SK-N-SH (cell line): ENCODE measurements at regions not wholly inside any gene's neighbourhood (a gene's known extent, or its start where the extent isn't known, plus 50 kb on each side); places are given as distances from the start of the nearest gene placed in this dataset.

ENCODE experiments used
- CTCF ChIP-seq: fragments of 200-600 bp; sonication (generic); IDR thresholded peaks from 2 replicates; pipeline ENCODE4 v1.6.1; 2017; ENCODE audit warnings: antibody characterized with exemption, mild to moderate bottlenecking, moderate library complexity
- GATA2 ChIP-seq: sonication (generic); formaldehyde crosslinking; IDR thresholded peaks from 2 replicates; pipeline ENCODE4 v1.5.0; 2020; ENCODE audit warnings: mild to moderate bottlenecking, missing genetic modification reagents
- JUND ChIP-seq: IDR thresholded peaks from 2 replicates; pipeline ENCODE4 v1.4.0; 2012
- RAD21 ChIP-seq: IDR thresholded peaks from 2 replicates; pipeline ENCODE4 v1.6.1; 2012; ENCODE audit warnings: mild to moderate bottlenecking, low read length
- RXRA ChIP-seq: IDR thresholded peaks from 2 replicates; pipeline ENCODE4 v1.4.0; 2012; ENCODE audit warnings: low read depth, mild to moderate bottlenecking, borderline replicate concordance
- USF2 ChIP-seq: fragments of 150-350 bp; IDR thresholded peaks from 2 replicates; pipeline ENCODE4 v1.6.1; 2017; ENCODE audit warnings: antibody characterized with exemption, low read length, low read depth, borderline replicate concordance

GRCh38 chr10:123581656-123582055 is 84.5 kb upstream of the GPR26 start:
- TF ChIP-seq RAD21: no peak
- no peak for TF ChIP-seq CTCF
- TF ChIP-seq RXRA: no peak
- TF ChIP-seq USF2: no peak
- TF ChIP-seq GATA2 (CRISPR knock-in tag): no peak
- no peak for TF ChIP-seq JUND
